Mesenchymal stem cell (in vitro differentiated cells and primary cell): ENCODE measurements at regions not wholly inside any gene's neighbourhood (a gene's known extent, or its start where the extent isn't known, plus 50 kb on each side); places are given as distances from the start of the nearest gene placed in this dataset.

Source experiments
- DNase-seq: peaks from one replicate; pipeline ENCODE4 v3.0.0-alpha.2; 2013
- H2AFZ ChIP-seq: one replicate; pipeline ENCODE4 v1.6.1; 2013; ENCODE audit warnings: low read depth, mild to moderate bottlenecking, control low read depth, inconsistent platforms, low read length, moderate library complexity
- H2AK5ac ChIP-seq: 2 replicates; pipeline ENCODE4 v1.6.1; 2013; ENCODE audit warnings: low read length, moderate library complexity, mild to moderate bottlenecking, inconsistent platforms; ENCODE audit not compliant: severe bottlenecking
- H2BK120ac ChIP-seq: one replicate; pipeline ENCODE4 v1.6.1; 2013; ENCODE audit warnings: low read depth, mild to moderate bottlenecking, inconsistent platforms, low read length, moderate library complexity
- H2BK12ac ChIP-seq, 2 experiments: one replicate each; pipeline ENCODE4 v1.6.1; 2013; ENCODE audit warnings: inconsistent platforms in 2 of 2, low read length in 2 of 2, mild to moderate bottlenecking in 2 of 2, moderate library complexity in 2 of 2, control low read depth in 1 of 2
- H2BK15ac ChIP-seq: one replicate; pipeline ENCODE4 v1.6.1; 2013; ENCODE audit warnings: mild to moderate bottlenecking, low read depth, inconsistent platforms; ENCODE audit not compliant: poor library complexity, severe bottlenecking
- H2BK5ac ChIP-seq: 2 replicates; pipeline ENCODE4 v1.6.1; 2013; ENCODE audit warnings: low read depth, mild to moderate bottlenecking, low read length, control low read depth, inconsistent platforms; ENCODE audit not compliant: poor library complexity, severe bottlenecking
- H3K14ac ChIP-seq, 2 experiments: one replicate each; pipeline ENCODE4 v1.6.1; 2013; ENCODE audit warnings: inconsistent platforms in 2 of 2, low read length in 2 of 2, control low read depth in 1 of 2, mild to moderate bottlenecking in 1 of 2, moderate library complexity in 1 of 2
- H3K18ac ChIP-seq, 2 experiments: one replicate each; pipeline ENCODE4 v1.6.1; 2013; ENCODE audit warnings: inconsistent platforms in 2 of 2, low read length in 2 of 2, control low read depth in 1 of 2, low read depth in 1 of 2, mild to moderate bottlenecking in 1 of 2
- H3K23ac ChIP-seq, 2 experiments: one replicate each; pipeline ENCODE4 v1.6.1; 2013; ENCODE audit warnings: inconsistent platforms in 2 of 2, low read length in 2 of 2, mild to moderate bottlenecking in 2 of 2, moderate library complexity in 2 of 2, control low read depth in 1 of 2
- H3K27ac ChIP-seq: 2 replicates; pipeline ENCODE4 v1.5.1; 2013; ENCODE audit warnings: mild to moderate bottlenecking, moderate library complexity, low read length, control low read depth, inconsistent platforms; ENCODE audit not compliant: poor library complexity, severe bottlenecking
- H3K27me3 ChIP-seq, 2 experiments: 2 replicates each; pipeline versions ENCODE4 v1.6.1 to v1.7.0; 2013; ENCODE audit warnings: low read length in 2 of 2, mild to moderate bottlenecking in 2 of 2, moderate library complexity in 2 of 2, control low read depth in 1 of 2, inconsistent platforms in 1 of 2; ENCODE audit not compliant: control insufficient read depth in 1 of 2, insufficient read depth in 1 of 2
- H3K36me3 ChIP-seq, 2 experiments: 2 replicates each; pipeline versions ENCODE4 v1.6.1 to v1.7.0; 2013; ENCODE audit warnings: low read length in 2 of 2, control low read depth in 1 of 2, inconsistent platforms in 1 of 2, low read depth in 1 of 2, mild to moderate bottlenecking in 1 of 2; ENCODE audit not compliant: insufficient read depth in 2 of 2, control insufficient read depth in 1 of 2
- H3K4ac ChIP-seq, 2 experiments: one replicate each; pipeline ENCODE4 v1.6.1; 2013; ENCODE audit warnings: inconsistent platforms in 2 of 2, low read length in 2 of 2, mild to moderate bottlenecking in 2 of 2, moderate library complexity in 2 of 2, control low read depth in 1 of 2, low read depth in 1 of 2
- H3K4me1 ChIP-seq: 2 replicates; pipeline ENCODE4 v1.6.1; 2013; ENCODE audit warnings: low read depth, low read length, control low read depth; ENCODE audit not compliant: control insufficient read depth, insufficient read depth
- H3K4me2 ChIP-seq: 2 replicates; pipeline ENCODE4 v1.6.1; 2013; ENCODE audit warnings: low read length, mild to moderate bottlenecking, inconsistent platforms; ENCODE audit not compliant: poor library complexity, severe bottlenecking
- H3K4me3 ChIP-seq, 2 experiments: 2 replicates each; pipeline versions ENCODE4 v1.5.1 to v1.7.0; 2013; ENCODE audit warnings: low read length in 2 of 2, mild to moderate bottlenecking in 2 of 2, control low read depth in 1 of 2, low read depth in 1 of 2; ENCODE audit not compliant: insufficient read depth in 1 of 2
- H3K79me1 ChIP-seq: replicated peaks from 2 replicates; pipeline ENCODE4 v1.6.1; 2013; ENCODE audit warnings: mild to moderate bottlenecking, control low read depth, low read length, inconsistent platforms; ENCODE audit not compliant: poor library complexity, severe bottlenecking
- H3K9ac ChIP-seq: 2 replicates; pipeline ENCODE4 v1.7.0; 2013; ENCODE audit warnings: mild to moderate bottlenecking, low read length, moderate library complexity
- H3K9me3 ChIP-seq: 2 replicates; pipeline ENCODE4 v1.7.0; 2013; ENCODE audit warnings: mild to moderate bottlenecking, low read length; ENCODE audit not compliant: control insufficient read depth
- H4K8ac ChIP-seq: one replicate; pipeline ENCODE4 v1.6.1; 2013; ENCODE audit warnings: inconsistent platforms, mild to moderate bottlenecking, low read length, moderate library complexity
- H4K91ac ChIP-seq: one replicate; pipeline ENCODE4 v1.6.1; 2013; ENCODE audit warnings: mild to moderate bottlenecking, low read length, inconsistent platforms
- WGBS: methylation state at CpG from one replicate; pipeline ENCODE4 v1.1.7; 2013; ENCODE audit warnings: mixed read lengths; 5-methylcytosine and 5-hydroxymethylcytosine counted together

- no peak for DNase-seq
- H3K4me2 ChIP-seq: no peak overlapping the region
- H3K4ac ChIP-seq: no peak overlapping the region
- H3K36me3 ChIP-seq: no peaks in the 10 kb centered on the region
- H3K18ac ChIP-seq: no peak overlapping the region
- H3K27ac ChIP-seq: no peak overlapping the region
- no peak overlapping the region for H3K23ac ChIP-seq
- no peak overlapping the region for H2AFZ ChIP-seq
- H3K4me3 ChIP-seq: no peak overlapping the region
- H4K91ac ChIP-seq: no peak overlapping the region
- no peak overlapping the region for H3K14ac ChIP-seq
- peaks cover 1% of the 10 kb centered on the region for H3K4me1 ChIP-seq
- H2BK120ac ChIP-seq: no peak overlapping the region
- no peak overlapping the region for H2BK12ac ChIP-seq
- H2BK15ac ChIP-seq: no peak overlapping the region
- no peak overlapping the region for H2AK5ac ChIP-seq
- no CpG with 5 or more reads among the region's 3 CpGs for WGBS
- no peaks in the 10 kb centered on the region for H3K9me3 ChIP-seq
- no peaks in the 10 kb centered on the region for H3K27me3 ChIP-seq
- no peak overlapping the region for H3K9ac ChIP-seq
- no peaks in the 10 kb centered on the region for H3K79me1 ChIP-seq
- no peak overlapping the region for H4K8ac ChIP-seq
- H2BK5ac ChIP-seq: no peak overlapping the region
Measured at GRCh38 chr13:63948045-63948444, 2532.4 kb upstream of the PCDH20 start.

GRCh38 chr13:63944911-63945310, 2529.3 kb upstream of the PCDH20 start:
- Histone ChIP-seq H4K8ac (no peak overlapping the region), H3K4me1 (peaks cover 1% of the 10 kb centered on the region), H3K14ac (no peak overlapping the region), H2BK12ac (no peak overlapping the region), H2AFZ (no peak overlapping the region), H3K36me3 (no peaks in the 10 kb centered on the region), H3K23ac (no peak overlapping the region), H3K9ac (no peak overlapping the region), H2BK15ac (no peak overlapping the region), H3K18ac (no peak overlapping the region), H4K91ac (no peak overlapping the region), H3K79me1 (no peaks in the 10 kb centered on the region), H2BK120ac (no peak overlapping the region), H3K9me3 (no peaks in the 10 kb centered on the region), H2AK5ac (no peak overlapping the region), H3K27me3 (no peaks in the 10 kb centered on the region), H3K4ac (no peak overlapping the region), H3K27ac (peak overlapping the region; percentile 12), H3K4me2 (no peak overlapping the region), H3K4me3 (no peak overlapping the region), H2BK5ac (no peak overlapping the region)
- DNase-seq: no peak

- Histone ChIP-seq H3K4me2 (no peak overlapping the region), H4K91ac (no peak overlapping the region), H2AFZ (no peak overlapping the region), H3K27me3 (no peaks in the 10 kb centered on the region), H3K36me3 (no peaks in the 10 kb centered on the region), H3K9me3 (no peaks in the 10 kb centered on the region), H2BK5ac (no peak overlapping the region), H3K9ac (no peak overlapping the region), H3K4me1 (no peaks in the 10 kb centered on the region), H2BK15ac (no peak overlapping the region), H3K18ac (no peak overlapping the region), H4K8ac (no peak overlapping the region), H3K23ac (no peak overlapping the region), H2AK5ac (no peak overlapping the region), H2BK120ac (no peak overlapping the region), H3K14ac (no peak overlapping the region), H2BK12ac (no peak overlapping the region), H3K4ac (no peak overlapping the region), H3K4me3 (no peak overlapping the region), H3K79me1 (no peaks in the 10 kb centered on the region), H3K27ac (no peak overlapping the region)
- WGBS: 75% methylated on average over 1 of the region's 2 CpGs
- peak; percentile 8 for DNase-seq
Measured at GRCh38 chr13:63942372-63942771, 2526.7 kb upstream of the PCDH20 start.

GRCh38 chr13:63938851-63939250, 2523.2 kb upstream of the PCDH20 start:
- Histone ChIP-seq H2BK15ac (no peak overlapping the region), H4K8ac (no peak overlapping the region), H3K27ac (no peak overlapping the region), H3K9me3 (peaks cover 3% of the 10 kb centered on the region), H2AFZ (no peak overlapping the region), H3K9ac (no peak overlapping the region), H3K27me3 (no peaks in the 10 kb centered on the region), H3K4me1 (no peaks in the 10 kb centered on the region), H3K18ac (no peak overlapping the region), H3K36me3 (no peaks in the 10 kb centered on the region), H3K4me2 (no peak overlapping the region), H3K4me3 (no peak overlapping the region), H2AK5ac (no peak overlapping the region), H3K23ac (no peak overlapping the region), H4K91ac (no peak overlapping the region), H3K79me1 (no peaks in the 10 kb centered on the region), H2BK120ac (no peak overlapping the region), H3K4ac (no peak overlapping the region), H2BK12ac (no peak overlapping the region), H3K14ac (no peak overlapping the region), H2BK5ac (no peak overlapping the region)
- DNase-seq: no peak
- no CpG with 5 or more reads among the region's 3 CpGs for WGBS
